Erythroblast (primary cell): ENCODE measurements at regions not wholly inside any gene's neighbourhood (a gene's known extent, or its start where the extent isn't known, plus 50 kb on each side); places are given as distances from the start of the nearest gene placed in this dataset.
"Not testable (repeated sequence)": the region's sequence is repeated elsewhere in the genome, so short reads cannot be mapped to it uniquely, and the experiment has no call there.

Source experiments
- DNase-seq, 2 experiments: peaks; one replicate each; lab custom pipeline; 2025; lab: John Stamatoyannopoulos, UW
- GATA1 ChIP-seq: IDR thresholded peaks from 2 replicates; pipeline ENCODE4 v1.6.1; 2011; ENCODE audit warnings: low read depth, mild to moderate bottlenecking, control low read depth, low read length, moderate library complexity
- POLR2A ChIP-seq: IDR thresholded peaks from 2 replicates; pipeline ENCODE4 v1.6.1; 2011; ENCODE audit warnings: mild to moderate bottlenecking, low read length

GRCh38 chr2:64730551-64731262, 77.0 kb upstream of the SERTAD2 start:
- peak in 1 of 2 experiments; percentile 17 for DNase-seq
- TF ChIP-seq GATA1 (no peak), POLR2A (peak; percentile 30)

- DNase-seq = no peak
- no peak for TF ChIP-seq GATA1
- no peak for TF ChIP-seq POLR2A
Observed at GRCh38 chr2:64731263-64731643, 77.5 kb upstream of the SERTAD2 start.

- DNase-seq = no peak
- TF ChIP-seq POLR2A = no peak
- TF ChIP-seq GATA1 = no peak
Observed at GRCh38 chr2:64731746-64732145, 78.0 kb upstream of the SERTAD2 start.

GRCh38 chr2:64732146-64732545, 78.4 kb upstream of the SERTAD2 start:
- TF ChIP-seq GATA1 = no peak
- no peak for DNase-seq

- DNase-seq = no peak
- no peak for TF ChIP-seq GATA1
- TF ChIP-seq POLR2A = no peak
Observed at GRCh38 chr2:64735504-64735903, 81.8 kb upstream of the SERTAD2 start.

DNA sequence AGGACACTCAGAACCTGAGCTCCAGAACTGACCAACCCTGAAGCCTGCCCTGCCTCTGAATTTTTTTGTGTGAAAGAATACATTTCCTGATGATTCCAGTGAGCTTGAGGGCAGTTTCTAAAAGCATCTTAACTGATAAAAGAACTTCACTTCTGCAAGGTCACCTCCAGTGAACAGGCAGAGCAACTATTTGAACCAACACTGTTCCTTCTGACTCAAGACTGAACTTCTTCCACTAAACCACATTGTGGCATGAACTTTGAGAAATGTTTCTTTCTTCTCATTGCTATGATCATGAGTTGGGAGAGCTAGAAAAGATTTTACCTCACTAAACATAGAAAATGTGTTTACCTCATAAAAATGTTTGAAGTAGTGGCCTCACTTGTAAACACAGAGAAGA, 83.8 kb upstream of the SERTAD2 start:
- no peak for DNase-seq
- TF ChIP-seq GATA1 (no peak), POLR2A (no peak)

GRCh38 chr2:64738026-64738425, 84.3 kb upstream of the SERTAD2 start:
- TF ChIP-seq GATA1 = no peak
- no peak for TF ChIP-seq POLR2A
- no peak for DNase-seq

DNA sequence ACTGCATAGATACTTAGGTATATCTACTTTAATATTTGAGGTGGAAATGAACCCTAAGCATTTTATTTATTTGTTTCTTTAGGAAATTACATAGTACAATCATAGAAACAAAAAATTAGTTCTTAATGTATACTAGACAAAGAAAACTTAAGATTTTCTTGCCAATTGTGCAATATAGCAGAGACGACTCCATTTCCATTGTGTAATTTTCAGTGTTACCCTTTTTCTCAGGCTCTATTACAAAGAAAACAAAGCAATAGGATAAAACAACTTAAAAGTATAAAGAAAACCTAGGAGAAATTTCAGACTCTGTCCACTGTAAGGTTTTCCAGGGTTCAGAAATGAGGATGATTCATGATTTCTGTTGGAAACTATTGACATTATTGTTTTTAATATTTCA, 89.0 kb upstream of the SERTAD2 start:
- DNase-seq = no peak

DNA sequence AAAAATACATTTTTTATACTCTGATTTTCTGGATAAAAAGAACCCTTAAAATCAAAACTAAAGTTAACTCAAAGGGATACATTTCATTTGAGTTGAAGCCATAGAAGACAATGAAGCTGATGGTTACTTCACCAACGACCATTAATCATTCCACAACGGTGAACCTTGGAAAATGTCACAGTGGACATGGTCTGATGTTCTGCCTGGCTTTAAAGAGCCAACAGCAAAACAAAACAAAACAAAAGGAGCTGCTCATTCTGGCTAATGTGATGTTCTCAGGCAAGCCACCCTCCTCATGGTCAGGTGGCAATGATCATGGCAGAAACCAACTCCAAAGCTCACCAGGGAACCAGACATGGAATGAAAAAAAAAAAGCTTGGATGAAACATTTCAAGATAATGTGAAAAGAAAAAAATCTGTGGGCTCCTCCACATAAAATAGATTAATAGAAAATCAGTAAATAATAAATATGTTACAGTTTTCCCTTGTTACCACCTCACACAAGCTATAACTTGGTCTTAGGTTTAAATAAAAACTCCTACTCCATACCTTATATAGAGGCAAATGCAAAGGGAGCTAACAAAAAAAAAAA, 90.1 kb upstream of the SERTAD2 start:
- DNase-seq = no peak
- no peak for TF ChIP-seq GATA1

More for the DNA sequence above, 89.0 kb upstream of the SERTAD2 start:
- TF ChIP-seq POLR2A = no peak
- no peak for TF ChIP-seq GATA1

- DNase-seq = no peak
- TF ChIP-seq POLR2A (no peak), GATA1 (no peak)
Observed at GRCh38 chr2:64745562-64745961, 91.8 kb upstream of the SERTAD2 start.

DNA sequence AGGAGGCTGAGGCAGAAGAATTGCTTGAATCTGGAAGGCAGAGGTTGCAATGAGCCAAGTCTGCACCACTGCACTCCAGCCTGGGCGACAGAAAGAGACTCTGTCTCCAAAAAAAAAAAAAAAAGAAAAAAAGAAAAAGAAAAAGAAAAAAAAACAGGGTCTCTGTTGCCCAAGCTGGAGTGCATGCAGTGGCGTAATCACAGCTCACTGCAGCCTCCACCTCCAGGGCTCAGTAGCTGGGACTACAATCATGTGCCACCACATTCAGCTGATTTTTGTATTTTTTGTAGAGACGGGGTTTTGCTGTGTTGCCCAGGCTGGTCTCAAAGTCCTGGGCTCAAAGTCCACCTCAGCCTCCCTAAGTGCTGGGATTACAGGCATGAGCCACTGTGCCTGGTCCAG, 94.0 kb upstream of the SERTAD2 start:
- DNase-seq = not testable (repeated sequence)

GRCh38 chr2:64748147-64748546, 94.4 kb upstream of the SERTAD2 start:
- no peak for DNase-seq
- TF ChIP-seq POLR2A = no peak
- no peak for TF ChIP-seq GATA1

DNA sequence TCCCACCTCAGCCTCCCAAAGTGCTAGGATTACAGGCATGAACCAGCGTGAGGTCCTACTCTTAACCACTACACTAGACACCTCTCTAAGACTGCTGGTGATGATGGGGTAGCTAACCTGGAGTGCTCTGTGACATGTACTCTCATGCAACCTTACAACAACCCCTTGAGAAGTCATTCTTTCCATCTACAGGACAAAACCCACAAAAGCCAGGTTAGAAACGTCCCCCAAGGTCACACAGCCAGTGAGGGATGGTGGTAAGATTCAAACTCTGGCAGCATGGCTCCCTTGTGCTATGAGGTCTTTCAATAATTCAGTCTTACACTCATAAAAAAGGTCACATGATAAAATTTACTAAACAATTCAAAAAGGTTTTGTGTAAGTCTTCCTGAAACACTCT, 94.8 kb upstream of the SERTAD2 start:
- no peak for DNase-seq
- TF ChIP-seq POLR2A (no peak), GATA1 (no peak)

DNA sequence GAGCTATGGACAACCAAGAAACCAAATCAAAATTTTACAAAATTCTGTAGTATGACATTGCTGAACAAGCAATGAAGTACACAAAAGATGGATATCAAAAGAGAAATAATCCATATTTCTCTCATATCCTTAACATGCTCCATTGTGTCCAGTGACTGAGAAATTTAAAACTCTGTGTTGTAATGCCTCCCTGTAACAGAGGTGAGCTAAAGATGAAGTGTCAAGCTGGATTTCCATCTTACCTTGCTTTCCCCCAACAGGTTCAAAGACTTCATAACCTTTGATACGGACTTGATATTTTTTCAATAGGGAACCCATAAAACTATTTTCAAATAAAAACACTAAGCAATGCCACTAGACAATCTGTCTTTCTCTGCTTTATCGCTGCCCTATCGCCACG, 95.7 kb upstream of the SERTAD2 start:
- no peak for DNase-seq
- TF ChIP-seq POLR2A (no peak), GATA1 (no peak)

- peak; percentile 20 to 53 for DNase-seq
- TF ChIP-seq GATA1 = no peak
- TF ChIP-seq POLR2A = no peak
Observed at GRCh38 chr2:64750001-64750816, 96.5 kb upstream of the SERTAD2 start.
